ENCODE measurements at regions not wholly inside any gene's neighbourhood (a gene's known extent, or its start where the extent isn't known, plus 50 kb on each side); places are given as distances from the start of the nearest gene placed in this dataset.

- TF ChIP-seq POLR2A (IDR thresholded peaks at IDR 0.05) (no peak), CTCF (IDR thresholded peaks at IDR 0.05) (no peak)
Measured at GRCh38 chr18:8936619-8937018, 165.9 kb upstream of the NDUFV2 start.
